Vagina (tissue), 2 donors: ENCODE measurements at regions not wholly inside any gene's neighbourhood (a gene's known extent, or its start where the extent isn't known, plus 50 kb on each side); places are given as distances from the start of the nearest gene placed in this dataset.

Experiments
- POLR2A ChIP-seq, 2 donors: fragments of 450-650 bp; IDR thresholded peaks; one replicate each; pipeline ENCODE4 v1.6.1; 2017; ENCODE audit warnings: antibody characterized with exemption in 2 of 2, mild to moderate bottlenecking in 2 of 2, moderate library complexity in 2 of 2
- TF ChIP-seq, protein P1 (sequence below), 3 experiments: fragments of 450-650 bp in 2 of 3; fragments of 200-600 bp in 1 of 3; sonication (generic) in 1 of 3; IDR thresholded peaks; one replicate each; pipeline ENCODE4 v1.5.1; 2017 to 2019; ENCODE audit warnings: antibody characterized with exemption in 3 of 3, mild to moderate bottlenecking in 2 of 3, moderate library complexity in 2 of 3

DNA sequence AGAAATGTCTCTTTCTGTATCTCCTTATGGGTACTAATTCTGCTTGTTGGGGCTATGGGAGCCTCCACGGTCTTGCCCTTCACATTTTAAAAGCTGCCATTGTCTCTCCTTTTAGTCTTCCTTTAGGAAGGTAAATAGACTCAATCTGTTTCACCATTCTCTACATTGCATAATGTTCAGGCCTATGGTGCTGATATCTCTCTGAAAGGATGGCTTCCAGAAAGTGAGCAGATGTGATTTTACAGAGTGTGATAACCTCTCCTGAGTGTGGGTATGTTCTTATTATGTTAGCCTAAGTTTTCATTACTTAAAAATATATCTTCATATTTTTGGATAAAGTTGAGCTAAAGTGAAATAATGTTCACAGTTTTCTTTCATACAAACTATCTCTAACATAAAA, 254.0 kb upstream of the PITX2 start:
- TF ChIP-seq, protein P1, sequence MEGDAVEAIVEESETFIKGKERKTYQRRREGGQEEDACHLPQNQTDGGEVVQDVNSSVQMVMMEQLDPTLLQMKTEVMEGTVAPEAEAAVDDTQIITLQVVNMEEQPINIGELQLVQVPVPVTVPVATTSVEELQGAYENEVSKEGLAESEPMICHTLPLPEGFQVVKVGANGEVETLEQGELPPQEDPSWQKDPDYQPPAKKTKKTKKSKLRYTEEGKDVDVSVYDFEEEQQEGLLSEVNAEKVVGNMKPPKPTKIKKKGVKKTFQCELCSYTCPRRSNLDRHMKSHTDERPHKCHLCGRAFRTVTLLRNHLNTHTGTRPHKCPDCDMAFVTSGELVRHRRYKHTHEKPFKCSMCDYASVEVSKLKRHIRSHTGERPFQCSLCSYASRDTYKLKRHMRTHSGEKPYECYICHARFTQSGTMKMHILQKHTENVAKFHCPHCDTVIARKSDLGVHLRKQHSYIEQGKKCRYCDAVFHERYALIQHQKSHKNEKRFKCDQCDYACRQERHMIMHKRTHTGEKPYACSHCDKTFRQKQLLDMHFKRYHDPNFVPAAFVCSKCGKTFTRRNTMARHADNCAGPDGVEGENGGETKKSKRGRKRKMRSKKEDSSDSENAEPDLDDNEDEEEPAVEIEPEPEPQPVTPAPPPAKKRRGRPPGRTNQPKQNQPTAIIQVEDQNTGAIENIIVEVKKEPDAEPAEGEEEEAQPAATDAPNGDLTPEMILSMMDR (IDR thresholded peaks at IDR 0.05), result no peak
- no peak for TF ChIP-seq POLR2A (IDR thresholded peaks at IDR 0.05)
